NCI-H1694 treated with DMSO at 0.1 percent for 48 hours (cell line): ENCODE measurements at regions not wholly inside any gene's neighbourhood (a gene's known extent, or its start where the extent isn't known, plus 50 kb on each side); places are given as distances from the start of the nearest gene placed in this dataset.

Source experiments
- DNase-seq: peaks from one replicate; lab custom pipeline; 2025; lab: John Stamatoyannopoulos, UW

DNA sequence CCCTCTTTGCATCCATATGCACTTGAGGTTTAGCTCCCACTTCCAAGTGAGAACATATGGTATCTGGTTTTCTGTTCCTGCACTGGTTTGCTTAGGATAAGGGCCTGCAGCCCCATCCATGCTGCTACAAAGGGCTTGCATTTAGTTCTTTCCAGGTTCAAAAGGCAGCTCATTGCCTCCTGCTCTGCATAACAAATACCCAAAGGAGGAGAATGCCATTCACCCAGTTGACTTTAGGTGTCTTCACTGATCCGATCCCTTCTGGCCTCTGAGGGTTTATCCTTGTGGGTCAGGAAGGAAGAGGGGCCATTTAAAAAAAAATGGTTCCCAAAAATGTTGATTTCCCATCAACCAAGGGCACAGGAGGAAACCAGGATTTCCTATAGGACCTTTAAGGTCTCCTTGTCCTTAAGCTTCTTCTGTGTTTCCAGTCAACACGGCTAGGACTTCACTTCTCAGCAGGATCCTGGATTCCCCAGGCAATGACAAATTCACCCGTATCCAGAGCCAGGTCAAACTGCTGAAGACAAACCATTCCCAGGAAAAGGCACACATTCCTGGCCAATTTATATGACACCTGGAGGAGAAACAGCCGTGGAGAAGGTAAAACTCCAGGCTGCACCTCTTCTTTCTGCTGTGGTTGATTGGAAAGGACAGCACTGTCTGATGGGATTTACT, 447.7 kb upstream of the CDH4 start:
- DNase-seq, result no peak

DNA sequence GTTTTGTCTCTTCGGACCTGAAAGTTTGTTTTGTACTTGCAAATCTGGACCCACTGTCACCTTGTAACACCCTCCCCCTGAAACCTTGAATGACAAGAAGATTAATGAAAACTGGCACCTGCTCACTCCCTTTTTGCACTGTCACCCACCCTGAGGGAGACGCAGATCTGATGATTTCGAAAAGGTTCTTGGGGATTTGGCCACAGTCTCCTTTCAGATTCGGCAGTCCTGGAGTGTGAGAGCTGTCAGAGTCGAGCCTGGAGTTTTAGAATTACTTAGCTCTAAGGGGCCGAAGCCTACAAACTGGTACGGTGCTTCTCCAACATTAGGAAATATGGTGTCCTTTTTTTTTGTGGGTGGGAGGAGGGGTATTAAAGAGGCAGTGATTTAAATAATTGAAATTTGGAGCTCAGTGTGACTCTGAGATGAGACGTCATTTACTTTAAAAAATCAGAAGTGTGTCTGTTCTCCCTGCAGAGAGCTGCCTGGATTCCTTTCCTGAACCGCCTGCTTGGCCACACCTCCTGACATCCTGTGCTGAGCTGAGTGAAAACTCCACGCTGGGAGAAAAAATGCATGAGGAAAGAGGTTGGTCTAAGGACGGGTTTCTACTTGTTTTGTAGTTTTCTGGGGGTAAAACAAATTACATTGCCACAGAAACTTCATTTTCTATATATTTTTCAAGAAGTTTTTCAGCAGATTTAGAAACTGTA, 447.0 kb upstream of the CDH4 start:
- DNase-seq, result no peak

DNA sequence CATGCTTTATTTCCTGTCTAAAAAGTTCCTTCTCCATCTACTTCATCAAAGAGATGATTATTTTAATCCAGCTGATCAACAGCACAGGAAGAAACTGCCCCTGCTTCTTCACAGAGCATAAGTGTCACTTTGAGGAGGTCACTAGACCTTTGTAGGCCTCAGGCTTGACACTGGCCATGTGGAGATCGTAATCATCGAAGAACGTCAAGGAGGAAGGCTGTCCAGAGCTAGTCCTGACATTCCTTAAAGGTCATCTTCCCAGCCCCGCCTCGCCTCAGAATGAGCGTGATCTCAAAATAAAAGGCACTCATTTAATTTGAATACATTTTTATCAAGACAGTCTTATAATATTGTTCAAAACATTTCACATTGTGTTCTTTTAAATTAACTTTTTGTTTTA, 445.7 kb upstream of the CDH4 start:
- DNase-seq, result no peak

DNA sequence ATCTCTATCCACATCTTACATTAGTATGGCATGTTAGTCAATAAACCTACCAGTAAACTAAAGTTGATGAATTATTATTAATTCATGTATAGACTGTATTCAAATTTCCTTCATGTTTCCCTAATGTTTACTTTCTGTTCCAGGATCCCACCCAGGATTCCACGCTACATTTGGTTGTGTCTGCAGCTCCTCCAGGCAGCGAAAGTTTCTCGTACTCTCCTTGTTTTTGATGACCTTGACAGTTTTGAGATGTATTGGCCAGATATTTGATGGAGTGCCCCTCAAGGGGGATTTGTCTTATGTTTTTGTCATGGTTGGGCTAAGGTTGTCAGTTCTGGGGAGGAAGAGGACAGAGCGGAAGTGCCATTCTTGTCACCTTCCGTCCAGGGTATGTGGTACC, 445.2 kb upstream of the CDH4 start:
- DNase-seq, result no peak

DNA sequence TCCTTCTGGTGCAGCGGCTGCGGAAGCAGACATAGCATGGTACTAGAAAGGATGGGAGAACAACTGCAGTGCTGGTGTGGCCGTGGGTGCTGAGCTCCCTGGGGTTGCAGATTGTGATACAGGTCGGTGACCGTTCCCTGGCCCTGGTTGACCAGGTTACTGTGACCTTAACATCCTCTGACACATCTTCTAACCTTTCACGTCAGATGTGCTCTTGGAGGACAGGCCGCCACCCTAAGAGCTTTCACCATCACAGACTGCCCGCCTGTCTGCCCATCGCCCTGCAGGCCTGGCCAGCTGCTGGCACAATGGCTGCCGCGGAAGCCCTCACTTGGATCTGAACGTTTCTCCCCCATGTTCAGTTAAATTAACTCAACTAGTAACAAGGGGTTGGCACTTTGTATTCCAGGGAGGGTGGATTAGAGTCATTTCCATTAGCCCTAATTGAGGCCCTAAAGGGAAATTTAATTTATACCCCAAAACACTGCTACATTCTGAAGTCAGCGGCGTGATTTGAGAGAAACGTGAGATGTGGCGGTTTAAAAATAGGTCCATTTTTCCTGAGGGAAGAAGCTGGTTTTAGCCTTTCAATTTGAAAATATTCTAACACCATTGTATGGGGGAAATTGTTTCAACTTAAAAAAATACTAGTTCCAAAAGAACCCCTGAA, 443.9 kb upstream of the CDH4 start:
- no peak for DNase-seq

DNA sequence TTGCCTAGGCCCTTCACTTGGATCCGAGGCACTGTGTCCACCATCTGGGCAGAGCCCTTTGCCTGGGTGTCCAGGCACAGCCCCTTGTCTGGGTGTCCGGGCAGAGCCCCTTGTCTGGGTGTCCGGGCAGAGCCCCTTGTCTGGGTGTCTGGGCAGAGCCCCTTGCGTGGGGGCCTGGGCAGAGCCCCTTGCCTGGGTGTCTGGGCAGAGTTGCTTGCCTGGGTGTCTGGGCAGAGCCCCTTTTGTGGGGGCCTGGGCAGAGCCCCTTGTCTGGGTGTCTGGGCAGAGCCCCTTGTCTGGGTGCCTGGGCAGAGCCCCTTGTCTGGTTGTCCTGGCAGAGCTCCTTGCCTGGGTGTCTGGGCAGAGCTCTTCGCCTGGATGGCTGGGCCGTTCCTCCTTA, 443.4 kb upstream of the CDH4 start:
- DNase-seq, result no peak

DNA sequence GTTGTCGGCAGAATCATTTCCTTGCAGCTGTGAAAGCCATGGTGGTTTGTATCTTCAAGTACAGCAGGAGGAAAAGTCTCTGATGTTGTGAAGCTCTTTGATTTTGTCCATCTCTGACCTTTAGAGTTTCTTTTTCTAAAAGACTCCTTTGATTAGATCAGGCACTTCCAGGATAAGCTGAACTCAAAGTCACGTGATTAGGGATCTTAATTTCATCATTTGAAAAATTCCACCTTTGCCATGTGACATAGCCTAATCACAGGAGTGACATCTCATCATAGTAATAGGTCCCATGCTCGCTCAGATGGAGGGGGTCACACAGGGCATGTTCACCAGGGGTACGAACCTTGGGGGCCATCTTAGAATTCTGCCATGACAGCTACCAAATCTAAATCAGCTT, 441.5 kb upstream of the CDH4 start:
- no peak for DNase-seq

GRCh38 chr20:60812561-60812960, 439.5 kb upstream of the CDH4 start:
- no peak for DNase-seq

GRCh38 chr20:60813066-60813465, 439.0 kb upstream of the CDH4 start:
- DNase-seq, result no peak

GRCh38 chr20:60815656-60816055, 436.4 kb upstream of the CDH4 start:
- no peak for DNase-seq

DNA sequence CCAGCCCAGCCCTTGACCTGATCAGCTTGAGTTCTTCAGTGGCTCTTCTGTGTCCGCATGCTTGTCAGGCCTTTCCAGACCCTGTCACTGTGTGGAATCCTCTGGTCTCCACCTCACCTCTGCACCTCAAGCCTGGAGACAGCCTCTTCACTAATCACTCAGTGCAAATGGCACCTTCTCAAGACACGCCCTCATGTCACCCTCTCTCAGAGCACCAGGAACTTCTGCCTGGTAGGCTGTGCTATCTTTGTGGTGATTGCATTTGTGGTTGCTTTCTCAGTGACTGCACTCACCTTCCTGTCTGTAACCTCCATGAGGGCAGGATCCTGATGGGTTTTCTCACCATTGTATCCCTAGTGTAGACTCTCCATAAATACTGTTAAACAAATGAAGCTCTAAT, 435.2 kb upstream of the CDH4 start:
- no peak for DNase-seq

- no peak for DNase-seq
These were observed 434.2 kb upstream of the CDH4 start for GRCh38 chr20:60817891-60818290.

DNA sequence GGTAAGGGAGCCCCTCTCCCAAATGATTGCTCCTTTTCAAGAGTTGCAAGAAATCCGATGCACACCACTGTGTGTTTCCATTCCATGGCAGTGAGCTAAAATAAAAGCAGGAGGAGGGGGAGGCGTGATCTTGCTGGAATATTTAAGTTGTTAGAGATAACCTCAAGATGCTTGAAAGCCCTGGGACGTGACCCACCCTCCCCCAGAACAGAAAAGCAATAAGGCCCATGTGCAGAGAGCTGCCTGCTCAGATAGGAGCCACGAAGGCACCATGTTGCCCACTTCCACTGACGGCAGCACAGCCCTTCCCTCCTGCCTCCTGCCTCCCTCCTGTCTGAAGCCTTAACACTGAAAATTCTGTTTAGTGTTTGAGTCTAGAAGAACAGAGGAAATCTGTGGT, 432.6 kb upstream of the CDH4 start:
- DNase-seq, result no peak

DNA sequence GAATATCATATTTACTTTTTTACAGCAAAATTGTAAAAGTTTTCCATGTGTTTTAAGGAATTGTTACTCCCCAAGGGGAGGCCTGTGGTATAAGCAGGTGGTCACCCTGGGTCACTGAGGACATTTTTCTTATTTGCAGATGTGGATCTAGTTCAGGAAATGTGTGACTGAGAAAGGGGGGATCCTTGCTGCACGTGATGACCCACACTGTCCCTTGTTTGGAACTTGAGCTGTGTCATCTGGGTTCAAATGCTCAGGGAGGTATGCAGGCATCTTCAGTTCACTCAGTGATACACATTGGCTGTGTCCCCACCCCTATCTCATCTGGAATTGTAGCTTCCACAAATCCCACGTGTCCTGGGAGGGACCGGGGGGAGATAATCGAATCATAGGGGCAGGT, 431.9 kb upstream of the CDH4 start:
- no peak for DNase-seq

- no peak for DNase-seq
These were observed 431.1 kb upstream of the CDH4 start for GRCh38 chr20:60820918-60821317.

GRCh38 chr20:60822699-60823607, 429.1 kb upstream of the CDH4 start:
- DNase-seq, result no peak

DNA sequence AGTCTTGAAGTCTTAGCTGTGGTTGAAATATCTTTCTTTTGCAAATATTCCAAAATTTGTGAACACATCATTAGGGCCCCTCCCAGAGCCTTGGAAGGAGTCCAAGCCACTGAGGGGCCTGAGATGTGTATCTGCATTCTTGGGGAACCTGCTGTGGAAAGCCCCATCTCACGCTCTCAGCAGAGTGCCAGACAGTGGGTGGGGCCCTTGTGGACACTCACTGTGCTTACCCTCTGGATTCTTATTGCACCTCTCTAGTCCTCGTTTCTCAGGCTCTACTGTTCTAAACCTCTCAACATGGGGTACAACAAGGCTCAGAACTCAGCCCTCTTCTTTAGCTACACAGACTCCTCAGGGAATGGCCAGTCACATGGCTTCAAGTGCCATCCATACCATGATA, 416.2 kb upstream of the CDH4 start:
- no peak for DNase-seq

GRCh38 chr20:60837173-60837770, 414.8 kb upstream of the CDH4 start:
- no peak for DNase-seq

GRCh38 chr20:60838297-60838696, 413.8 kb upstream of the CDH4 start:
- no peak for DNase-seq

- no peak for DNase-seq
These were observed 411.1 kb upstream of the CDH4 start for GRCh38 chr20:60840971-60841370.

GRCh38 chr20:60845146-60845545, 406.9 kb upstream of the CDH4 start:
- no peak for DNase-seq
